ENCODE measurements at regions not wholly inside any gene's neighbourhood (a gene's known extent, or its start where the extent isn't known, plus 50 kb on each side); places are given as distances from the start of the nearest gene placed in this dataset.

DNA sequence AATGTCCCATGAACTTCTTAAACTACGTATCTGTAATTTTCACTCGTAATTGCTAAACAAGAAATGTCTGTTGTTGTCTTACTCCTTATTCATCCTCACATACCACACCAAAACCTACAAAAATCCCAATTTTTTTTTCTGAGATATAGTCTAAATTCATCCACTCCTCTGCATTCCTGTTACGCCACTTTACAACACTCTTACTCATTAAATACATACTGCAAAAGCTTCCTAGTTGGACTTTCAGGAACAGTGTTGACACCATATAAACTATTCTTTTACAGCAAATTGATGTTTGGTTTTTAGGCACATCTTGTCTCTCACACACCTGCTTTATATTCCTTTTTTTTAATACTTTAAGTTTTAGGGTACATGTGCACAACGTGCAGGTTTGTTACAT, 934.9 kb upstream of the CADM2 start:
- ChIA-PET CTCF (no interaction called here), POLR2A (no interaction called here)
- no peaks in the 10 kb centered on the region for H3K4me1 Mint-ChIP-seq (ENCODE audit: low read depth, unreplicated experiment)

DNA sequence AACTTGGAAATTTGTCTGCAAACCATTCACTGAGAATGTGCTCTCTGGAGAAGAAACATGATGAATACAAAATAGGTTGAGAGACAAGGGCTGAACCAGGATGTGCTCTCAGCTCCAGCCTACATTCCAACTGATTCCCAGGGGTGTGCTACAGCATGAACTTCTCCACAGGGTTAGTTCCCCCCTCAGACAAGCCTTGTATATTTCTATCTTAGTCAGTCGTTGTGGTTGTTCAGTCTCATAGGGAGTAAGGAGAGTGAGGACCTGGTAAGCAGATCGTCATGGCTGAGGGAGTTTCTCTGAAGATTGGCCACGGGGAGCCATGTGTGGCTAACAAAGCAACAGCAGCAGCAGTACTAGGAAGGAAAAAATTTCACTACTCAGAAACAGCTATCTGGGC, 919.7 kb upstream of the CADM2 start:
- Mint-ChIP-seq H3K27me3 (ENCODE audit: insufficient read depth, unreplicated experiment) (no peaks in the 10 kb centered on the region), H3K9me3 (ENCODE audit: unreplicated experiment) (peaks cover 13% of the 10 kb centered on the region), H3K4me3 (ENCODE audit: unreplicated experiment) (no peak overlapping the region), H3K36me3 (ENCODE audit: insufficient read depth, unreplicated experiment) (no peaks in the 10 kb centered on the region), H3K4me1 (ENCODE audit: low read depth, unreplicated experiment) (no peaks in the 10 kb centered on the region), H3K27ac (ENCODE audit: unreplicated experiment) (no peak overlapping the region)
- TF ChIP-seq, protein P1, sequence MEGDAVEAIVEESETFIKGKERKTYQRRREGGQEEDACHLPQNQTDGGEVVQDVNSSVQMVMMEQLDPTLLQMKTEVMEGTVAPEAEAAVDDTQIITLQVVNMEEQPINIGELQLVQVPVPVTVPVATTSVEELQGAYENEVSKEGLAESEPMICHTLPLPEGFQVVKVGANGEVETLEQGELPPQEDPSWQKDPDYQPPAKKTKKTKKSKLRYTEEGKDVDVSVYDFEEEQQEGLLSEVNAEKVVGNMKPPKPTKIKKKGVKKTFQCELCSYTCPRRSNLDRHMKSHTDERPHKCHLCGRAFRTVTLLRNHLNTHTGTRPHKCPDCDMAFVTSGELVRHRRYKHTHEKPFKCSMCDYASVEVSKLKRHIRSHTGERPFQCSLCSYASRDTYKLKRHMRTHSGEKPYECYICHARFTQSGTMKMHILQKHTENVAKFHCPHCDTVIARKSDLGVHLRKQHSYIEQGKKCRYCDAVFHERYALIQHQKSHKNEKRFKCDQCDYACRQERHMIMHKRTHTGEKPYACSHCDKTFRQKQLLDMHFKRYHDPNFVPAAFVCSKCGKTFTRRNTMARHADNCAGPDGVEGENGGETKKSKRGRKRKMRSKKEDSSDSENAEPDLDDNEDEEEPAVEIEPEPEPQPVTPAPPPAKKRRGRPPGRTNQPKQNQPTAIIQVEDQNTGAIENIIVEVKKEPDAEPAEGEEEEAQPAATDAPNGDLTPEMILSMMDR (IDR thresholded peaks at IDR 0.05; ENCODE audit: insufficient read depth in 1 of 2, low read depth in 1 of 2, low read length in 1 of 2, severe bottlenecking in 1 of 2, unreplicated experiment in 1 of 2) = no peak
- Histone ChIP-seq H3K36me3 (ENCODE audit: control insufficient read depth, insufficient read depth, low read length) (no peaks in the 10 kb centered on the region), H3K4me1 (no peaks in the 10 kb centered on the region), H3K9me3 (no peaks in the 10 kb centered on the region), H3K27me3 (replicated peaks; ENCODE audit: control insufficient read depth, insufficient read depth, low read length) (no peaks in the 10 kb centered on the region), H3K4me3 (ENCODE audit: low read depth, low read length) (no peak overlapping the region)
- CTCF ChIA-PET = no interaction called here
- BruUV-seq (replicated peaks) = no TSS peak
- no peak for DNase-seq
- POLR2A ChIA-PET = no interaction called here
- intact Hi-C loops (cut with micrococcal nuclease; ENCODE audit: unreplicated experiment) = no loop called here

More for the DNA sequence above, 934.9 kb upstream of the CADM2 start:
- Mint-ChIP-seq H3K4me3 (ENCODE audit: unreplicated experiment) (no peak overlapping the region), H3K36me3 (ENCODE audit: insufficient read depth, unreplicated experiment) (no peaks in the 10 kb centered on the region), H3K9me3 (ENCODE audit: unreplicated experiment) (no peaks in the 10 kb centered on the region), H3K27ac (ENCODE audit: unreplicated experiment) (no peak overlapping the region), H3K27me3 (ENCODE audit: insufficient read depth, unreplicated experiment) (no peaks in the 10 kb centered on the region)
- no peak for DNase-seq
- intact Hi-C loops (cut with micrococcal nuclease; ENCODE audit: unreplicated experiment) = no loop called here
- Histone ChIP-seq H3K4me1 (no peaks in the 10 kb centered on the region), H3K4me3 (ENCODE audit: low read depth, low read length) (no peak overlapping the region), H3K36me3 (ENCODE audit: control insufficient read depth, insufficient read depth, low read length) (no peaks in the 10 kb centered on the region), H3K9me3 (no peaks in the 10 kb centered on the region), H3K27me3 (replicated peaks; ENCODE audit: control insufficient read depth, insufficient read depth, low read length) (no peaks in the 10 kb centered on the region)
- no TSS peak for BruUV-seq (replicated peaks)
- TF ChIP-seq, protein P1 (IDR thresholded peaks at IDR 0.05; ENCODE audit: insufficient read depth in 1 of 2, low read depth in 1 of 2, low read length in 1 of 2, severe bottlenecking in 1 of 2, unreplicated experiment in 1 of 2) = no peak

DNA sequence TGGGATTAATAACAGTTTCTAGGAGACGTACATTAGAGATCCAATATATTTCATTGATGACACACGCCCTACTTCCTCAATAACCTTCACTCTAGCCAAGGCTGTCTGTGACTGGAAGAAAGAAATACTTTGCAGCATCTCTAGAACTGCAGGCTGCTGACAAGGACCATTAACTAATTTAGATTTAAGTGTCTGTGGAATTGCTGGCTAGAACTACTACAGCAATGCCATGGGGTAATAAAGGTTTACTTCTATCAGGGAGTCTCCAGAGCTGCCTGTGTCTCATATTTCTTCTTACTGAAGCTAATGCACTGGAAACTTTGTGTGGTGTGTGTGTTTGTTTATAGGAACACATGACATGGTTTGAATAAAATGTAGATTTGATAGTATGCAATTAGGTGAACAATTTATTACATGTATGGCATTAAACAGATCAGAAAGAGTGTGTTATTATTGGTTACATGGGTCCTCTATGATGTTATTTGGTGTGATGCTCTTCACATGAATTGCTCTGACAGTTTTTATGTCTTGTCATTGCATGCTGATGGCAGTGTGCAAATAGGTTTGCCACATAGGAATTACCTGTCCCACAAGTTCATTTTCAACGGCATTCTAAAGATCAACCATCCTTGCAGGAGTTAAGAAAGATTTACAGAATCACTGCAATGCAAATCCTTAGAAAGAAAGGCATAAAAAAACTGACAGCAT, 916.2 kb upstream of the CADM2 start:
- H3K36me3 ChIP-seq (ENCODE audit: control insufficient read depth, insufficient read depth, low read length) = no peaks in the 10 kb centered on the region
- H3K4me1 Mint-ChIP-seq (ENCODE audit: low read depth, unreplicated experiment) = no peaks in the 10 kb centered on the region
- no peak for DNase-seq
- H3K27ac Mint-ChIP-seq (ENCODE audit: unreplicated experiment) = no peak overlapping the region
- no peak overlapping the region for H3K4me3 ChIP-seq (ENCODE audit: low read depth, low read length)
- no peaks in the 10 kb centered on the region for H3K27me3 ChIP-seq (replicated peaks; ENCODE audit: control insufficient read depth, insufficient read depth, low read length)
- no peaks in the 10 kb centered on the region for H3K9me3 ChIP-seq
- H3K9me3 Mint-ChIP-seq (ENCODE audit: unreplicated experiment) = no peaks in the 10 kb centered on the region
- ChIA-PET CTCF (no interaction called here), POLR2A (no interaction called here)
- no peak overlapping the region for H3K4me3 Mint-ChIP-seq (ENCODE audit: unreplicated experiment)
- no TSS peak for BruUV-seq (replicated peaks)
- H3K36me3 Mint-ChIP-seq (ENCODE audit: insufficient read depth, unreplicated experiment) = no peaks in the 10 kb centered on the region
- intact Hi-C loops (cut with micrococcal nuclease; ENCODE audit: unreplicated experiment) = no loop called here
- TF ChIP-seq, protein P1 (IDR thresholded peaks at IDR 0.05; ENCODE audit: insufficient read depth in 1 of 2, low read depth in 1 of 2, low read length in 1 of 2, severe bottlenecking in 1 of 2, unreplicated experiment in 1 of 2) = no peak
- no peaks in the 10 kb centered on the region for H3K27me3 Mint-ChIP-seq (ENCODE audit: insufficient read depth, unreplicated experiment)
- H3K4me1 ChIP-seq = no peaks in the 10 kb centered on the region
